GM19025 (cell line): ENCODE measurements at regions not wholly inside any gene's neighbourhood (a gene's known extent, or its start where the extent isn't known, plus 50 kb on each side); places are given as distances from the start of the nearest gene placed in this dataset.

ENCODE experiments used
- ATAC-seq: cut with Tn5 transposase; IDR thresholded peaks from one replicate; pipeline ENCODE4 v1.9.1; 2021; ENCODE audit warnings: mild to moderate bottlenecking, low read depth, moderate library complexity; ENCODE audit not compliant: unreplicated experiment

- no peak for ATAC-seq
These were observed 704.3 kb upstream of the ADAMTS5 start for GRCh38 chr21:27671207-27671606.

- ATAC-seq, result no peak
These were observed 686.6 kb upstream of the ADAMTS5 start for GRCh38 chr21:27653481-27653880.

GRCh38 chr21:27649762-27650161, 682.9 kb upstream of the ADAMTS5 start:
- no peak for ATAC-seq

- ATAC-seq, result no peak
These were observed 682.4 kb upstream of the ADAMTS5 start for GRCh38 chr21:27649323-27649722.

GRCh38 chr21:27648560-27648959, 681.7 kb upstream of the ADAMTS5 start:
- no peak for ATAC-seq

GRCh38 chr21:27647921-27648320, 681.0 kb upstream of the ADAMTS5 start:
- ATAC-seq, result no peak

- no peak for ATAC-seq
These were observed 680.5 kb upstream of the ADAMTS5 start for GRCh38 chr21:27647401-27647800.

- ATAC-seq, result no peak
These were observed 679.8 kb upstream of the ADAMTS5 start for GRCh38 chr21:27646691-27647090.

GRCh38 chr21:27646056-27646455, 679.2 kb upstream of the ADAMTS5 start:
- ATAC-seq, result no peak

GRCh38 chr21:27645285-27645684, 678.4 kb upstream of the ADAMTS5 start:
- no peak for ATAC-seq

GRCh38 chr21:27643326-27643725, 676.4 kb upstream of the ADAMTS5 start:
- ATAC-seq, result no peak

- no peak for ATAC-seq
These were observed 672.4 kb upstream of the ADAMTS5 start for GRCh38 chr21:27639286-27639685.

GRCh38 chr21:27636656-27637055, 669.8 kb upstream of the ADAMTS5 start:
- ATAC-seq, result no peak

- no peak for ATAC-seq
These were observed 666.7 kb upstream of the ADAMTS5 start for GRCh38 chr21:27633631-27634030.

GRCh38 chr21:27631471-27631870, 664.6 kb upstream of the ADAMTS5 start:
- no peak for ATAC-seq

GRCh38 chr21:27622631-27623030, 655.7 kb upstream of the ADAMTS5 start:
- ATAC-seq, result no peak

GRCh38 chr21:27614231-27614630, 647.3 kb upstream of the ADAMTS5 start:
- ATAC-seq, result no peak

- no peak for ATAC-seq
These were observed 639.5 kb upstream of the ADAMTS5 start for GRCh38 chr21:27606422-27606821.

- no peak for ATAC-seq
These were observed 629.3 kb upstream of the ADAMTS5 start for GRCh38 chr21:27596196-27596595.

GRCh38 chr21:27595716-27596115, 628.8 kb upstream of the ADAMTS5 start:
- no peak for ATAC-seq

- ATAC-seq, result no peak
These were observed 623.4 kb upstream of the ADAMTS5 start for GRCh38 chr21:27590271-27590670.

GRCh38 chr21:27589781-27590180, 622.9 kb upstream of the ADAMTS5 start:
- no peak for ATAC-seq

- no peak for ATAC-seq
These were observed 620.1 kb upstream of the ADAMTS5 start for GRCh38 chr21:27586986-27587385.
